ENCODE measurements at regions not wholly inside any gene's neighbourhood (a gene's known extent, or its start where the extent isn't known, plus 50 kb on each side); places are given as distances from the start of the nearest gene placed in this dataset.

GRCh38 chr1:47506053-47506452, 68.2 kb downstream of the FOXD2 start:
- intact Hi-C loops (cut with DNase I; ENCODE audit: low total_unique reads), result no loop called here
- 88 to 89% methylated on average over 2 of the region's 2 CpGs for WGBS, 2 donors
- no peak for TF ChIP-seq POLR2A (IDR thresholded peaks at IDR 0.05)
- TF ChIP-seq CTCF (IDR thresholded peaks at IDR 0.05), result no peak
- H3K4me3 ChIP-seq (ENCODE audit: low read depth, poor library complexity, severe bottlenecking), result no peak overlapping the region
- no peak for DNase-seq (ENCODE audit: low spot score in 2 of 2)

GRCh38 chr1:47507144-47507543, 69.3 kb downstream of the FOXD2 start:
- TF ChIP-seq POLR2A (IDR thresholded peaks at IDR 0.05) (no peak), CTCF (IDR thresholded peaks at IDR 0.05) (no peak)
- DNase-seq (ENCODE audit: low spot score in 2 of 2), result no peak
- intact Hi-C loops (cut with DNase I; ENCODE audit: low total_unique reads), result no loop called here
- no peak overlapping the region for H3K4me3 ChIP-seq (ENCODE audit: low read depth, poor library complexity, severe bottlenecking)
- 67 to 71% methylated on average over 3 of the region's 3 CpGs for WGBS, 2 donors

DNA sequence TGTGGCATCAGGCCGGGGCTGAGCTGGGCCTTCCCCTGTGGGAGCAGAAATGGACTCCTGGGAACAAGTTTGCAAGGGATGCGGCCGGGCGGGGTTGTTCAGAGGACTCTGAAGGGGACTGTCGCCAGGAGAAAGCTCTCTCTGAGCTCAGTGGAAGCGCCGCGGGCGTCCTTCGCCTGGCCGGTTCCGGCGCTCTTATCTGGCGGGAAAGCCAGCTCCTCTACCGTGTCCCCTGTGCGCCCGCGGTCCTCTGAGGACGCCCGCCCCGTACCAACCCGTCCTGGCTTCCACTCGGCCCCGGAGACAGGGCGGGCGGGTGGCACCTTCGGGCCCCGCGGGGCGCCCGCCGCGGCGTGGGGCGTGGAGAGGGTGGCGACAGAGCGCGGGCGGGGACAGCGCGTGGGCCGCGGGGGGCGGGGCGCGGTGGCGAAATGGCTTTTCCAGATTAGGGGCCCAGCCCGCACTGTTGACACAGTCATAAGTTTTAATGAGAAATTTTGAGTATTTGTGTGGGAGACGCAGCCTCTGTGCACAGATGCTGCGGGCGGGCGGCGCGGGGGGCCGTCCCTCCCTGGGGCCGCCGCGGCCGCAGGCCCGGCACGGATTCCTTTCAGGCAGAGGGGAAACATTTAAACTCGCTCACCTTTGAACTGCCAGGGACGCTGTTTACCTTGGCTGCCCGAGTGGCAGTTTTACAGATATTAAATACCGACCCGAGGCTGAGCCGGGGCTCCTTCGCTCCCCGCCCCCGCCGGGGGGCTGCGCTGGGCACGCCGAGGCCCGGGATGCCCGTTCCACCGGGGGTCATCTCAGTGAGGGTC, 70.2 kb downstream of the FOXD2 start:
- DNase-seq (ENCODE audit: low spot score in 2 of 2), result peak; percentile 19 to 90
- intact Hi-C loops (cut with DNase I; ENCODE audit: low total_unique reads), result no loop called here
- 1% methylated on average over 52 of the region's 77 CpGs for WGBS, 2 donors
- H3K4me3 ChIP-seq (ENCODE audit: low read depth, poor library complexity, severe bottlenecking), result peak overlapping the region; percentile 23
- no peak for TF ChIP-seq POLR2A (IDR thresholded peaks at IDR 0.05)
- TF ChIP-seq CTCF (IDR thresholded peaks at IDR 0.05), result no peak

- intact Hi-C loops (cut with DNase I; ENCODE audit: low total_unique reads), result no loop called here
- peak in 1 of 2 donors; percentile 72 for DNase-seq (ENCODE audit: low spot score in 2 of 2)
- no peak overlapping the region for H3K4me3 ChIP-seq (ENCODE audit: low read depth, poor library complexity, severe bottlenecking)
- no peak for TF ChIP-seq CTCF (IDR thresholded peaks at IDR 0.05)
- TF ChIP-seq POLR2A (IDR thresholded peaks at IDR 0.05), result no peak
- 18 to 21% methylated on average over 18 of the region's 18 CpGs for WGBS, 2 donors
These were observed 71.0 kb downstream of the FOXD2 start for GRCh38 chr1:47508702-47509431.

GRCh38 chr1:47510282-47510811, 72.5 kb downstream of the FOXD2 start:
- TF ChIP-seq CTCF (IDR thresholded peaks at IDR 0.05) (no peak), POLR2A (IDR thresholded peaks at IDR 0.05) (no peak)
- WGBS, 2 donors, result 88 to 92% methylated on average over 10 of the region's 10 CpGs
- intact Hi-C loops (cut with DNase I; ENCODE audit: low total_unique reads), result no loop called here
- H3K4me3 ChIP-seq (ENCODE audit: low read depth, poor library complexity, severe bottlenecking), result no peak overlapping the region
- peak in 1 of 2 donors; percentile 69 for DNase-seq (ENCODE audit: low spot score in 2 of 2)

All from lower leg skin (tissue), 4 donors.